ENCODE measurements at regions not wholly inside any gene's neighbourhood (a gene's known extent, or its start where the extent isn't known, plus 50 kb on each side); places are given as distances from the start of the nearest gene placed in this dataset.

- no peak overlapping the region for H3K27ac Mint-ChIP-seq
- CTCF ChIA-PET, result no interaction called here
Measured at GRCh38 chr15:25175789-25176615, 221.2 kb downstream of the SNRPN start.

GRCh38 chr15:25176616-25176923 lies 221.8 kb downstream of the SNRPN start:
- Mint-ChIP-seq H3K9me3 (peaks cover 9 to 23% (median 12%) of the 10 kb centered on the region in 3 donors), H3K27ac (no peak overlapping the region), H3K4me1 (no peaks in the 10 kb centered on the region), H3K27me3 (no peaks in the 10 kb centered on the region), H3K36me3 (no peaks in the 10 kb centered on the region), H3K4me3 (no peak overlapping the region)
- WGBS (ENCODE audit: insufficient coverage), result 94% methylated on average over 3 of the region's 7 CpGs
- H3K9me3 ChIP-seq, result no peaks in the 10 kb centered on the region
- no peaks in the 10 kb centered on the region for H3K4me1 ChIP-seq (ENCODE audit: control insufficient read depth in 1 of 2, extremely low read depth in 1 of 2, insufficient read depth in 2 of 2, low read length in 2 of 2)
- no peaks in the 10 kb centered on the region for H3K36me3 ChIP-seq (ENCODE audit: control insufficient read depth in 2 of 2, extremely low read depth in 1 of 2, insufficient read depth in 1 of 2, low read length in 1 of 2)
- ATAC-seq (replicated peaks in 1 of 4), result no peak
- ChIA-PET POLR2A (no interaction called here), CTCF (no interaction called here)
- no peak overlapping the region for H3K4me3 ChIP-seq (ENCODE audit: control insufficient read depth in 1 of 2, extremely low read depth in 1 of 2, low read length in 1 of 2)
- DNase-seq, result peak in 2 of 35 experiments; percentile 1 to 2
- H3K27me3 ChIP-seq (replicated peaks in 1 of 2; ENCODE audit: control insufficient read depth in 2 of 2, extremely low read depth in 1 of 2, insufficient read depth in 2 of 2, low read length in 1 of 2), result no peaks in the 10 kb centered on the region
- H3K27ac ChIP-seq (ENCODE audit: low read length), result no peak overlapping the region

More at GRCh38 chr15:25175789-25176615, 221.2 kb downstream of the SNRPN start:
- Histone ChIP-seq H3K9me3 (no peaks in the 10 kb centered on the region), H3K27ac (ENCODE audit: low read length) (no peak overlapping the region), H3K4me1 (ENCODE audit: control insufficient read depth in 1 of 2, extremely low read depth in 1 of 2, insufficient read depth in 2 of 2, low read length in 2 of 2) (no peaks in the 10 kb centered on the region), H3K27me3 (replicated peaks in 1 of 2; ENCODE audit: control insufficient read depth in 2 of 2, extremely low read depth in 1 of 2, insufficient read depth in 2 of 2, low read length in 1 of 2) (peaks cover 0 to 3% of the 10 kb centered on the region in 2 experiments), H3K36me3 (ENCODE audit: control insufficient read depth in 2 of 2, extremely low read depth in 1 of 2, insufficient read depth in 1 of 2, low read length in 1 of 2) (no peaks in the 10 kb centered on the region), H3K4me3 (ENCODE audit: control insufficient read depth in 1 of 2, extremely low read depth in 1 of 2, low read length in 1 of 2) (no peak overlapping the region)
- Mint-ChIP-seq H3K4me3 (no peak overlapping the region), H3K4me1 (no peaks in the 10 kb centered on the region), H3K9me3 (peaks cover 9 to 23% (median 12%) of the 10 kb centered on the region in 3 donors), H3K27me3 (no peaks in the 10 kb centered on the region), H3K36me3 (no peaks in the 10 kb centered on the region)
- no peak for ATAC-seq (replicated peaks in 1 of 4)
- DNase-seq, result peak in 5 of 35 experiments; percentile 1 to 21 (median 1)
- WGBS (ENCODE audit: insufficient coverage), result 57% methylated on average over 4 of the region's 7 CpGs
- POLR2A ChIA-PET, result no interaction called here

- DNase-seq, result peak in 5 of 35 experiments; percentile 0 to 17 (median 3)
- 80% methylated on average over 21 of the region's 21 CpGs for WGBS (ENCODE audit: insufficient coverage)
- no peaks in the 10 kb centered on the region for H3K9me3 ChIP-seq
Measured at GRCh38 chr15:25176991-25177954, 222.5 kb downstream of the SNRPN start.

GRCh38 chr15:25177955-25178801 lies 223.4 kb downstream of the SNRPN start:
- Histone ChIP-seq H3K4me3 (ENCODE audit: control insufficient read depth in 1 of 2, extremely low read depth in 1 of 2, low read length in 1 of 2) (no peak overlapping the region), H3K27me3 (replicated peaks in 1 of 2; ENCODE audit: control insufficient read depth in 2 of 2, extremely low read depth in 1 of 2, insufficient read depth in 2 of 2, low read length in 1 of 2) (peaks cover 0 to 3% of the 10 kb centered on the region in 2 experiments), H3K36me3 (ENCODE audit: control insufficient read depth in 2 of 2, extremely low read depth in 1 of 2, insufficient read depth in 1 of 2, low read length in 1 of 2) (no peaks in the 10 kb centered on the region), H3K4me1 (ENCODE audit: control insufficient read depth in 1 of 2, extremely low read depth in 1 of 2, insufficient read depth in 2 of 2, low read length in 2 of 2) (no peaks in the 10 kb centered on the region), H3K9me3 (no peaks in the 10 kb centered on the region), H3K27ac (ENCODE audit: low read length) (no peak overlapping the region)
- Mint-ChIP-seq H3K27me3 (no peaks in the 10 kb centered on the region), H3K27ac (no peak overlapping the region), H3K4me3 (no peak overlapping the region), H3K4me1 (no peaks in the 10 kb centered on the region), H3K9me3 (peaks cover 9 to 23% (median 12%) of the 10 kb centered on the region in 3 donors), H3K36me3 (no peaks in the 10 kb centered on the region)
- ChIA-PET CTCF (no interaction called here), POLR2A (no interaction called here)
- DNase-seq (peak in 5 of 35 experiments; percentile 1 to 18 (median 2)), ATAC-seq (replicated peaks in 1 of 4) (no peak)
- 79% methylated on average over 8 of the region's 11 CpGs for WGBS (ENCODE audit: insufficient coverage)

More at GRCh38 chr15:25176991-25177954, 222.5 kb downstream of the SNRPN start:
- CTCF ChIA-PET, result no interaction called here
- H3K4me1 ChIP-seq (ENCODE audit: control insufficient read depth in 1 of 2, extremely low read depth in 1 of 2, insufficient read depth in 2 of 2, low read length in 2 of 2), result no peaks in the 10 kb centered on the region
- POLR2A ChIA-PET, result no interaction called here
- Mint-ChIP-seq H3K36me3 (no peaks in the 10 kb centered on the region), H3K9me3 (peaks cover 9 to 23% (median 12%) of the 10 kb centered on the region in 3 donors), H3K4me1 (no peaks in the 10 kb centered on the region), H3K4me3 (no peak overlapping the region), H3K27ac (no peak overlapping the region), H3K27me3 (no peaks in the 10 kb centered on the region)
- no peak for ATAC-seq (replicated peaks in 1 of 4)
- H3K4me3 ChIP-seq (ENCODE audit: control insufficient read depth in 1 of 2, extremely low read depth in 1 of 2, low read length in 1 of 2), result no peak overlapping the region
- peaks cover 0 to 3% of the 10 kb centered on the region in 2 experiments for H3K27me3 ChIP-seq (replicated peaks in 1 of 2; ENCODE audit: control insufficient read depth in 2 of 2, extremely low read depth in 1 of 2, insufficient read depth in 2 of 2, low read length in 1 of 2)
- no peaks in the 10 kb centered on the region for H3K36me3 ChIP-seq (ENCODE audit: control insufficient read depth in 2 of 2, extremely low read depth in 1 of 2, insufficient read depth in 1 of 2, low read length in 1 of 2)
- no peak overlapping the region for H3K27ac ChIP-seq (ENCODE audit: low read length)

- no peaks in the 10 kb centered on the region for H3K9me3 ChIP-seq
- CTCF ChIA-PET, result no interaction called here
Measured at GRCh38 chr15:25178835-25179672, 224.3 kb downstream of the SNRPN start.

More at GRCh38 chr15:25178835-25179672, 224.3 kb downstream of the SNRPN start:
- H3K4me1 Mint-ChIP-seq, result no peaks in the 10 kb centered on the region
- no peaks in the 10 kb centered on the region for H3K27me3 Mint-ChIP-seq
- DNase-seq (peak in 5 of 35 experiments; percentile 1 to 20 (median 3)), ATAC-seq (replicated peaks in 1 of 4) (no peak)
- H3K4me1 ChIP-seq (ENCODE audit: control insufficient read depth in 1 of 2, extremely low read depth in 1 of 2, insufficient read depth in 2 of 2, low read length in 2 of 2), result no peaks in the 10 kb centered on the region
- H3K4me3 ChIP-seq (ENCODE audit: control insufficient read depth in 1 of 2, extremely low read depth in 1 of 2, low read length in 1 of 2), result no peak overlapping the region
- H3K36me3 Mint-ChIP-seq, result no peaks in the 10 kb centered on the region
- no peak overlapping the region for H3K4me3 Mint-ChIP-seq
- H3K36me3 ChIP-seq (ENCODE audit: control insufficient read depth in 2 of 2, extremely low read depth in 1 of 2, insufficient read depth in 1 of 2, low read length in 1 of 2), result no peaks in the 10 kb centered on the region
- H3K27ac ChIP-seq (ENCODE audit: low read length), result no peak overlapping the region
- peaks cover 0 to 3% of the 10 kb centered on the region in 2 experiments for H3K27me3 ChIP-seq (replicated peaks in 1 of 2; ENCODE audit: control insufficient read depth in 2 of 2, extremely low read depth in 1 of 2, insufficient read depth in 2 of 2, low read length in 1 of 2)
- 74% methylated on average over 14 of the region's 17 CpGs for WGBS (ENCODE audit: insufficient coverage)
- H3K9me3 Mint-ChIP-seq, result peaks cover 8 to 18% (median 9%) of the 10 kb centered on the region in 3 donors
- POLR2A ChIA-PET, result no interaction called here
- H3K27ac Mint-ChIP-seq, result no peak overlapping the region

Data from T-cell (primary cell).